IMR-90 (cell line): ENCODE measurements at regions not wholly inside any gene's neighbourhood (a gene's known extent, or its start where the extent isn't known, plus 50 kb on each side); places are given as distances from the start of the nearest gene placed in this dataset.

Source experiments
- ATAC-seq: fragments of 200-7000 bp; cut with Tn5 transposase; 2 replicates; pipeline ENCODE4 v1.9.1; 2020; ENCODE audit warnings: low read depth, mild to moderate bottlenecking, moderate library complexity
- BruUV-seq: library from RNA; stranded (reverse); fragments of 400-500 nt; replicated peaks from 2 replicates; lab custom pipeline; 2021; lab: Mats Ljungman, UMichigan
- CTCF ChIA-PET: fragments of 300-600 bp; formaldehyde crosslinking; extraction: SDS; loops from one replicate; lab custom pipeline; 2021; ENCODE audit warnings: antibody characterized with exemption; lab: Yijun Ruan, JAX
- POLR2A ChIA-PET: fragments of 300-600 bp; sonication (Branson Sonifier 250); formaldehyde crosslinking; loops from one replicate; lab custom pipeline; 2022; ENCODE audit warnings: antibody characterized with exemption; ENCODE audit not compliant: unreplicated experiment; lab: Charles Lee
- DNase-seq: peaks from one replicate; pipeline ENCODE4 v3.0.0; 2013
- H2AFZ ChIP-seq: replicated peaks from 2 replicates; pipeline ENCODE3; 2013; ENCODE audit warnings: low read length, mild to moderate bottlenecking; ENCODE audit not compliant: poor library complexity
- H2AK5ac ChIP-seq: 2 replicates; pipeline ENCODE4 v1.6.1; 2013; ENCODE audit warnings: low read depth, low read length, inconsistent platforms
- H2AK9ac ChIP-seq: replicated peaks from 2 replicates; pipeline ENCODE3; 2013; ENCODE audit warnings: mild to moderate bottlenecking, low read depth, low read length, moderate library complexity; ENCODE audit not compliant: poor library complexity
- H2BK120ac ChIP-seq: 2 replicates; pipeline ENCODE4 v1.6.1; 2013; ENCODE audit warnings: low read depth, low read length, inconsistent platforms
- H2BK15ac ChIP-seq: 3 replicates; pipeline ENCODE4 v1.6.1; 2013; ENCODE audit warnings: low read depth, low read length, inconsistent platforms
- H2BK20ac ChIP-seq: 2 replicates; pipeline ENCODE4 v1.6.1; 2013; ENCODE audit warnings: low read depth, mild to moderate bottlenecking, inconsistent platforms, low read length, moderate library complexity
- H2BK5ac ChIP-seq: 2 replicates; pipeline ENCODE4 v1.6.1; 2013; ENCODE audit warnings: mild to moderate bottlenecking, low read depth, low read length, inconsistent platforms; ENCODE audit not compliant: poor library complexity, severe bottlenecking
- H3K14ac ChIP-seq: replicated peaks from 2 replicates; pipeline ENCODE4 v1.6.1; 2013; ENCODE audit warnings: low read depth, low read length, inconsistent platforms
- H3K18ac ChIP-seq: 2 replicates; pipeline ENCODE4 v1.6.1; 2013; ENCODE audit warnings: low read depth, low read length, control low read depth
- H3K23ac ChIP-seq: 2 replicates; pipeline ENCODE4 v1.6.1; 2013; ENCODE audit warnings: low read depth, low read length, inconsistent platforms
- H3K27ac ChIP-seq: 2 replicates; pipeline ENCODE4 v1.5.1; 2013; ENCODE audit warnings: mild to moderate bottlenecking, control low read depth, low read length; ENCODE audit not compliant: insufficient read depth
- H3K27me3 ChIP-seq: 2 replicates; pipeline ENCODE4 v1.6.1; 2013; ENCODE audit warnings: low read length; ENCODE audit not compliant: control insufficient read depth, insufficient read depth
- H3K36me3 ChIP-seq: 2 replicates; pipeline ENCODE4 v1.6.1; 2013; ENCODE audit warnings: low read length, mixed read lengths; ENCODE audit not compliant: control insufficient read depth, insufficient read depth
- H3K4ac ChIP-seq: 2 replicates; pipeline ENCODE4 v1.6.1; 2013; ENCODE audit warnings: low read depth, low read length, inconsistent platforms
- H3K4me1 ChIP-seq: 2 replicates; pipeline ENCODE4 v1.6.1; 2013; ENCODE audit warnings: low read length, mixed read lengths; ENCODE audit not compliant: control insufficient read depth, insufficient read depth
- H3K4me2 ChIP-seq: 2 replicates; pipeline ENCODE4 v1.6.1; 2013; ENCODE audit warnings: low read depth, mild to moderate bottlenecking, control low read depth, low read length, moderate library complexity
- H3K4me3 ChIP-seq: 2 replicates; pipeline ENCODE4 v1.5.1; 2013; ENCODE audit warnings: low read depth, mild to moderate bottlenecking, control low read depth, low read length, moderate library complexity; ENCODE audit not compliant: insufficient read depth
- H3K56ac ChIP-seq: 2 replicates; pipeline ENCODE4 v1.6.1; 2013; ENCODE audit warnings: low read length, inconsistent platforms; ENCODE audit not compliant: insufficient read depth; ENCODE audit errors: extremely low read depth
- H3K79me1 ChIP-seq, 2 experiments: 2 replicates each; pipeline ENCODE4 v1.6.1; 2013; ENCODE audit warnings: low read length in 2 of 2, inconsistent platforms in 1 of 2, low read depth in 1 of 2
- H3K9ac ChIP-seq: 2 replicates; pipeline ENCODE4 v1.6.1; 2013; ENCODE audit warnings: low read depth, low read length, control low read depth
- H3K9me1 ChIP-seq: 2 replicates; pipeline ENCODE4 v1.6.1; 2013; ENCODE audit warnings: low read length, inconsistent platforms; ENCODE audit not compliant: insufficient read depth
- H3K9me3 ChIP-seq: 2 replicates; pipeline ENCODE4 v1.6.1; 2013; ENCODE audit warnings: low read length; ENCODE audit not compliant: control insufficient read depth, insufficient read depth
- H4K20me1 ChIP-seq: 2 replicates; pipeline ENCODE4 v1.6.1; 2013; ENCODE audit warnings: low read length, inconsistent platforms; ENCODE audit not compliant: insufficient read depth
- H4K5ac ChIP-seq: 2 replicates; pipeline ENCODE4 v1.6.1; 2013; ENCODE audit warnings: mild to moderate bottlenecking, low read depth, low read length, control low read depth
- H4K8ac ChIP-seq, 2 experiments: 2 replicates each; pipeline ENCODE4 v1.6.1; 2013; ENCODE audit warnings: low read depth in 2 of 2, low read length in 2 of 2, control low read depth in 1 of 2, inconsistent platforms in 1 of 2
- H4K91ac ChIP-seq: 2 replicates; pipeline ENCODE4 v1.6.1; 2013; ENCODE audit warnings: low read depth, low read length, inconsistent platforms; ENCODE audit not compliant: insufficient read depth
- BHLHE40 ChIP-seq: fragments of 150-350 bp; IDR thresholded peaks from 2 replicates; pipeline ENCODE4 v1.6.1; 2016; ENCODE audit warnings: mild to moderate bottlenecking, low read depth, low read length
- CEBPB ChIP-seq: IDR thresholded peaks from 2 replicates; pipeline ENCODE4 v1.6.1; 2012; ENCODE audit warnings: low read depth, low read length, improper control_type of control experiment
- CHD1 ChIP-seq: IDR thresholded peaks from 2 replicates; pipeline ENCODE4 v1.6.1; 2012; ENCODE audit warnings: low read depth, low read length, improper control_type of control experiment
- FOS ChIP-seq: fragments of 150-350 bp; IDR thresholded peaks from 2 replicates; pipeline ENCODE4 v1.6.1; 2016; ENCODE audit warnings: low read depth, low read length
- MAFK ChIP-seq: IDR thresholded peaks from 2 replicates; pipeline ENCODE4 v1.6.1; 2012; ENCODE audit warnings: low read depth, low read length, improper control_type of control experiment
- MAZ ChIP-seq: IDR thresholded peaks from 2 replicates; pipeline ENCODE4 v1.6.1; 2012; ENCODE audit warnings: low read depth, mild to moderate bottlenecking, low read length, improper control_type of control experiment, moderate library complexity, borderline replicate concordance
- MXI1 ChIP-seq: IDR thresholded peaks from 2 replicates; pipeline ENCODE4 v1.6.1; 2012; ENCODE audit warnings: low read depth, mild to moderate bottlenecking, low read length, moderate library complexity, borderline replicate concordance
- NFE2L2 ChIP-seq: fragments of 150-350 bp; IDR thresholded peaks from 2 replicates; pipeline ENCODE4 v1.6.1; 2016; ENCODE audit warnings: low read depth, mild to moderate bottlenecking, low read length
- POLR2A ChIP-seq: IDR thresholded peaks from 2 replicates; pipeline ENCODE4 v1.6.1; 2012; ENCODE audit warnings: mild to moderate bottlenecking, low read depth, low read length
- RAD21 ChIP-seq: IDR thresholded peaks from 2 replicates; pipeline ENCODE4 v1.6.1; 2012; ENCODE audit warnings: low read length, improper control_type of control experiment
- RCOR1 ChIP-seq: IDR thresholded peaks from 2 replicates; pipeline ENCODE4 v1.6.1; 2012; ENCODE audit warnings: mild to moderate bottlenecking, low read length, improper control_type of control experiment; ENCODE audit not compliant: insufficient replicate concordance
- RFX5 ChIP-seq: IDR thresholded peaks from 2 replicates; pipeline ENCODE4 v1.8.0; 2012; ENCODE audit warnings: low read depth, mild to moderate bottlenecking, low read length, moderate library complexity
- SMC3 ChIP-seq: fragments of 150-350 bp; IDR thresholded peaks from 2 replicates; pipeline ENCODE4 v1.6.1; 2016; ENCODE audit warnings: low read depth, mild to moderate bottlenecking, antibody characterized with exemption, low read length, moderate library complexity
- WGBS, 2 experiments: methylation state at CpG; one replicate each; pipeline versions ENCODE4 v1.1.5 to v1.1.7; 2013; ENCODE audit warnings: missing lambda C conversion rate in 2 of 2; ENCODE audit not compliant: insufficient read length in 1 of 2; ENCODE audit errors: extremely low coverage in 2 of 2; 5-methylcytosine and 5-hydroxymethylcytosine counted together
- dilution Hi-C: fragments of 300-500 bp; cut with HindIII; formaldehyde crosslinking; loops from one replicate; pipeline ENCODE4 v1.14.3; 2018; ENCODE audit warnings: low sequenced_read_pairs; ENCODE audit not compliant: unreplicated experiment
- in situ Hi-C: fragments of 300-500 bp; cut with MboI; formaldehyde crosslinking; loops from 3 replicates; pipeline ENCODE4 v1.14.3; 2019; ENCODE audit warnings: low sequenced_read_pairs, inconsistent platforms, mixed read lengths
- intact Hi-C: fragments of 100-400 bp; cut with micrococcal nuclease; formaldehyde crosslinking; loops from 2 replicates; pipeline ENCODE4 v1.10.0; 2022
- TF ChIP-seq, protein P1 (sequence below): conservative IDR thresholded peaks from 2 replicates; pipeline ENCODE4 v1.5.1; 2012; ENCODE audit warnings: mild to moderate bottlenecking, low read depth, low read length, improper control_type of control experiment
- TF ChIP-seq, protein P2 (sequence below): fragments of 150-350 bp; IDR thresholded peaks from 2 replicates; pipeline ENCODE4 v1.6.1; 2017; ENCODE audit warnings: mild to moderate bottlenecking, antibody characterized with exemption, low read length, low read depth
- TF ChIP-seq, protein P3 (sequence below): fragments of 150-350 bp; IDR thresholded peaks from 2 replicates; pipeline ENCODE4 v1.6.1; 2016; ENCODE audit warnings: low read depth, mild to moderate bottlenecking, low read length, moderate library complexity, borderline replicate concordance

DNA sequence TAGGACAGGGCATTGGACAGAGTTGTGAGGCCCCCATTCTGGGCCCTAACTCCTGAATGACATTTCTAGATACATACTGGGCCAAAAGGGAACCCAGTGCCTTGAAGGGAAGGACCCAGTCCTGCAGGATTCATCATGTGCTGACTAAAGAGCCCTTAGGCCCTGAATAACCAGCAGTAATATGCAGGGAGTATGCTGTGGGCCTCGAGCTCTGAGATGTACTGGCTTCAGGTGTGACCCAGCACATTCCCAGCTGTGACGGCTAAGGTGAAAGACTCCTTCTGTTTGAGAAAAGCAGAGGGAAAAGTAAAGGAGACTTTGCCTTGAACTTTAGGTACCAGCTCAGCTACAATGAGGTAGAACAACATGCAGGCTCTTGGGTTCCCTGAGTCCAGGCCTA lies 138.2 kb upstream of the HUWE1 start:
- dilution Hi-C loops, result no loop called here
- no peak overlapping the region for H3K18ac ChIP-seq
- no peak overlapping the region for H2AK9ac ChIP-seq
- H2AFZ ChIP-seq, result no peak overlapping the region
- no peak overlapping the region for H3K14ac ChIP-seq
- no peak overlapping the region for H4K91ac ChIP-seq
- no peak overlapping the region for H3K27ac ChIP-seq
- no peaks in the 10 kb centered on the region; the same call in 1 of the 2 replicates for H3K27me3 ChIP-seq
- no peak overlapping the region for H4K5ac ChIP-seq
- no peak overlapping the region for H2AK5ac ChIP-seq
- H2BK15ac ChIP-seq, result no peak overlapping the region
- no peaks in the 10 kb centered on the region for H3K79me1 ChIP-seq
- no peak overlapping the region for H2BK20ac ChIP-seq
- no peak for ATAC-seq
- 40% methylated on average over 2 of the region's 2 CpGs; no CpG with 5 or more reads in 1 of the 2 experiments for WGBS, 2 experiments
- H3K9me1 ChIP-seq, result no peaks in the 10 kb centered on the region
- H3K4me1 ChIP-seq, result no peaks in the 10 kb centered on the region
- no peak overlapping the region for H3K56ac ChIP-seq
- in situ Hi-C loops, result no loop called here
- BruUV-seq, result no TSS peak
- CTCF ChIA-PET, result no interaction called here
- no peak overlapping the region for H2BK5ac ChIP-seq
- H3K4me2 ChIP-seq, result no peak overlapping the region
- TF ChIP-seq BHLHE40 (no peak), POLR2A (no peak), CHD1 (no peak), NFE2L2 (no peak), MXI1 (no peak), RFX5 (no peak), SMC3 (no peak), FOS (no peak), RAD21 (no peak), MAZ (no peak), CEBPB (no peak), MAFK (no peak), RCOR1 (no peak)
- TF ChIP-seq, protein P1, sequence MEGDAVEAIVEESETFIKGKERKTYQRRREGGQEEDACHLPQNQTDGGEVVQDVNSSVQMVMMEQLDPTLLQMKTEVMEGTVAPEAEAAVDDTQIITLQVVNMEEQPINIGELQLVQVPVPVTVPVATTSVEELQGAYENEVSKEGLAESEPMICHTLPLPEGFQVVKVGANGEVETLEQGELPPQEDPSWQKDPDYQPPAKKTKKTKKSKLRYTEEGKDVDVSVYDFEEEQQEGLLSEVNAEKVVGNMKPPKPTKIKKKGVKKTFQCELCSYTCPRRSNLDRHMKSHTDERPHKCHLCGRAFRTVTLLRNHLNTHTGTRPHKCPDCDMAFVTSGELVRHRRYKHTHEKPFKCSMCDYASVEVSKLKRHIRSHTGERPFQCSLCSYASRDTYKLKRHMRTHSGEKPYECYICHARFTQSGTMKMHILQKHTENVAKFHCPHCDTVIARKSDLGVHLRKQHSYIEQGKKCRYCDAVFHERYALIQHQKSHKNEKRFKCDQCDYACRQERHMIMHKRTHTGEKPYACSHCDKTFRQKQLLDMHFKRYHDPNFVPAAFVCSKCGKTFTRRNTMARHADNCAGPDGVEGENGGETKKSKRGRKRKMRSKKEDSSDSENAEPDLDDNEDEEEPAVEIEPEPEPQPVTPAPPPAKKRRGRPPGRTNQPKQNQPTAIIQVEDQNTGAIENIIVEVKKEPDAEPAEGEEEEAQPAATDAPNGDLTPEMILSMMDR, result no peak
- TF ChIP-seq, protein P2, sequence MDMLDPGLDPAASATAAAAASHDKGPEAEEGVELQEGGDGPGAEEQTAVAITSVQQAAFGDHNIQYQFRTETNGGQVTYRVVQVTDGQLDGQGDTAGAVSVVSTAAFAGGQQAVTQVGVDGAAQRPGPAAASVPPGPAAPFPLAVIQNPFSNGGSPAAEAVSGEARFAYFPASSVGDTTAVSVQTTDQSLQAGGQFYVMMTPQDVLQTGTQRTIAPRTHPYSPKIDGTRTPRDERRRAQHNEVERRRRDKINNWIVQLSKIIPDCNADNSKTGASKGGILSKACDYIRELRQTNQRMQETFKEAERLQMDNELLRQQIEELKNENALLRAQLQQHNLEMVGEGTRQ, result no peak
- TF ChIP-seq, protein P3, sequence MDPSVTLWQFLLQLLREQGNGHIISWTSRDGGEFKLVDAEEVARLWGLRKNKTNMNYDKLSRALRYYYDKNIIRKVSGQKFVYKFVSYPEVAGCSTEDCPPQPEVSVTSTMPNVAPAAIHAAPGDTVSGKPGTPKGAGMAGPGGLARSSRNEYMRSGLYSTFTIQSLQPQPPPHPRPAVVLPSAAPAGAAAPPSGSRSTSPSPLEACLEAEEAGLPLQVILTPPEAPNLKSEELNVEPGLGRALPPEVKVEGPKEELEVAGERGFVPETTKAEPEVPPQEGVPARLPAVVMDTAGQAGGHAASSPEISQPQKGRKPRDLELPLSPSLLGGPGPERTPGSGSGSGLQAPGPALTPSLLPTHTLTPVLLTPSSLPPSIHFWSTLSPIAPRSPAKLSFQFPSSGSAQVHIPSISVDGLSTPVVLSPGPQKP, result no peak
- no peak overlapping the region for H4K8ac ChIP-seq
- no peak overlapping the region for H3K23ac ChIP-seq
- DNase-seq, result no peak
- no peaks in the 10 kb centered on the region for H4K20me1 ChIP-seq
- no peak overlapping the region for H3K4me3 ChIP-seq
- intact Hi-C loops, result no loop called here
- H3K9ac ChIP-seq, result no peak overlapping the region
- H3K4ac ChIP-seq, result no peak overlapping the region
- no peaks in the 10 kb centered on the region for H3K9me3 ChIP-seq
- no peak overlapping the region for H2BK120ac ChIP-seq
- POLR2A ChIA-PET, result no interaction called here
- H3K36me3 ChIP-seq, result no peaks in the 10 kb centered on the region
